ENCODE measurements at regions not wholly inside any gene's neighbourhood (a gene's known extent, or its start where the extent isn't known, plus 50 kb on each side); places are given as distances from the start of the nearest gene placed in this dataset.

GRCh38 chr1:29779146-29779545 lies 542.8 kb downstream of the PTPRU start:
- TF ChIP-seq, protein P1, sequence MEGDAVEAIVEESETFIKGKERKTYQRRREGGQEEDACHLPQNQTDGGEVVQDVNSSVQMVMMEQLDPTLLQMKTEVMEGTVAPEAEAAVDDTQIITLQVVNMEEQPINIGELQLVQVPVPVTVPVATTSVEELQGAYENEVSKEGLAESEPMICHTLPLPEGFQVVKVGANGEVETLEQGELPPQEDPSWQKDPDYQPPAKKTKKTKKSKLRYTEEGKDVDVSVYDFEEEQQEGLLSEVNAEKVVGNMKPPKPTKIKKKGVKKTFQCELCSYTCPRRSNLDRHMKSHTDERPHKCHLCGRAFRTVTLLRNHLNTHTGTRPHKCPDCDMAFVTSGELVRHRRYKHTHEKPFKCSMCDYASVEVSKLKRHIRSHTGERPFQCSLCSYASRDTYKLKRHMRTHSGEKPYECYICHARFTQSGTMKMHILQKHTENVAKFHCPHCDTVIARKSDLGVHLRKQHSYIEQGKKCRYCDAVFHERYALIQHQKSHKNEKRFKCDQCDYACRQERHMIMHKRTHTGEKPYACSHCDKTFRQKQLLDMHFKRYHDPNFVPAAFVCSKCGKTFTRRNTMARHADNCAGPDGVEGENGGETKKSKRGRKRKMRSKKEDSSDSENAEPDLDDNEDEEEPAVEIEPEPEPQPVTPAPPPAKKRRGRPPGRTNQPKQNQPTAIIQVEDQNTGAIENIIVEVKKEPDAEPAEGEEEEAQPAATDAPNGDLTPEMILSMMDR (IDR thresholded peaks at IDR 0.05; ENCODE audit: unreplicated experiment), result no peak
- H3K27me3 Mint-ChIP-seq (ENCODE audit: unreplicated experiment), result no peaks in the 10 kb centered on the region
- no peak for DNase-seq (ENCODE audit: low spot score)
- H3K4me3 Mint-ChIP-seq (ENCODE audit: unreplicated experiment), result no peak overlapping the region
- H3K27ac Mint-ChIP-seq (ENCODE audit: unreplicated experiment), result no peak overlapping the region
- no peaks in the 10 kb centered on the region for H3K36me3 Mint-ChIP-seq (ENCODE audit: low read depth, unreplicated experiment)
- H3K9me3 Mint-ChIP-seq (ENCODE audit: unreplicated experiment), result no peaks in the 10 kb centered on the region
- no peaks in the 10 kb centered on the region for H3K4me1 Mint-ChIP-seq (ENCODE audit: unreplicated experiment)

DNA sequence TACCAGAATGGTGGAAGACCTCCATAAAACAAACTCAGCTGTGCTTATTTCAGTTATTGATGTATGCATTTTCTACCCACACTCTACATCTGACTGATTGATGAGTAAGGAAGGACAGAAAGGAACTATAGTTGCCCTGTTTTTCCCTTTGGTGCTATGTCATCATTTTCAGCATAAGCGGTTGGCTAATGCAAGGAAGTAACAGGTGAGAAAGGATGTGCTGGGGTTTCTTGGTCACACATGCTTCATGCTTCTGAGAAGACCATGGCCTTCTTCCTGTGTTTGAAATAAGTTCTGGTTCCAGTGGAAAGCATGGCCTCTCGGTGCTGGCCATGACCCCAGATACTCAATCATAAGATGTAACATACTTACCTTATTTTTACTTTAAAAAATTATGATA lies 541.2 kb downstream of the PTPRU start:
- no peak for DNase-seq (ENCODE audit: low spot score)
- Mint-ChIP-seq H3K27me3 (ENCODE audit: unreplicated experiment) (no peaks in the 10 kb centered on the region), H3K36me3 (ENCODE audit: low read depth, unreplicated experiment) (no peaks in the 10 kb centered on the region), H3K9me3 (ENCODE audit: unreplicated experiment) (no peaks in the 10 kb centered on the region), H3K27ac (ENCODE audit: unreplicated experiment) (no peak overlapping the region), H3K4me1 (ENCODE audit: unreplicated experiment) (no peaks in the 10 kb centered on the region), H3K4me3 (ENCODE audit: unreplicated experiment) (no peak overlapping the region)
- TF ChIP-seq, protein P1 (IDR thresholded peaks at IDR 0.05; ENCODE audit: unreplicated experiment), result no peak

- H3K27ac Mint-ChIP-seq (ENCODE audit: unreplicated experiment), result no peak overlapping the region
- no peaks in the 10 kb centered on the region for H3K36me3 Mint-ChIP-seq (ENCODE audit: low read depth, unreplicated experiment)
- no peak overlapping the region for H3K4me3 Mint-ChIP-seq (ENCODE audit: unreplicated experiment)
- H3K9me3 Mint-ChIP-seq (ENCODE audit: unreplicated experiment), result no peaks in the 10 kb centered on the region
- H3K4me1 Mint-ChIP-seq (ENCODE audit: unreplicated experiment), result no peaks in the 10 kb centered on the region
- TF ChIP-seq, protein P1 (IDR thresholded peaks at IDR 0.05; ENCODE audit: unreplicated experiment), result no peak
- no peak for DNase-seq (ENCODE audit: low spot score)
- no peaks in the 10 kb centered on the region for H3K27me3 Mint-ChIP-seq (ENCODE audit: unreplicated experiment)
Measured at GRCh38 chr1:29774355-29774754, 538.0 kb downstream of the PTPRU start.

- Mint-ChIP-seq H3K36me3 (ENCODE audit: low read depth, unreplicated experiment) (no peaks in the 10 kb centered on the region), H3K9me3 (ENCODE audit: unreplicated experiment) (no peaks in the 10 kb centered on the region), H3K4me3 (ENCODE audit: unreplicated experiment) (no peak overlapping the region), H3K27ac (ENCODE audit: unreplicated experiment) (no peak overlapping the region), H3K27me3 (ENCODE audit: unreplicated experiment) (no peaks in the 10 kb centered on the region), H3K4me1 (ENCODE audit: unreplicated experiment) (no peaks in the 10 kb centered on the region)
- TF ChIP-seq, protein P1 (IDR thresholded peaks at IDR 0.05; ENCODE audit: unreplicated experiment), result no peak
- DNase-seq (ENCODE audit: low spot score), result no peak
Measured at GRCh38 chr1:29772584-29773100, 536.3 kb downstream of the PTPRU start.

DNA sequence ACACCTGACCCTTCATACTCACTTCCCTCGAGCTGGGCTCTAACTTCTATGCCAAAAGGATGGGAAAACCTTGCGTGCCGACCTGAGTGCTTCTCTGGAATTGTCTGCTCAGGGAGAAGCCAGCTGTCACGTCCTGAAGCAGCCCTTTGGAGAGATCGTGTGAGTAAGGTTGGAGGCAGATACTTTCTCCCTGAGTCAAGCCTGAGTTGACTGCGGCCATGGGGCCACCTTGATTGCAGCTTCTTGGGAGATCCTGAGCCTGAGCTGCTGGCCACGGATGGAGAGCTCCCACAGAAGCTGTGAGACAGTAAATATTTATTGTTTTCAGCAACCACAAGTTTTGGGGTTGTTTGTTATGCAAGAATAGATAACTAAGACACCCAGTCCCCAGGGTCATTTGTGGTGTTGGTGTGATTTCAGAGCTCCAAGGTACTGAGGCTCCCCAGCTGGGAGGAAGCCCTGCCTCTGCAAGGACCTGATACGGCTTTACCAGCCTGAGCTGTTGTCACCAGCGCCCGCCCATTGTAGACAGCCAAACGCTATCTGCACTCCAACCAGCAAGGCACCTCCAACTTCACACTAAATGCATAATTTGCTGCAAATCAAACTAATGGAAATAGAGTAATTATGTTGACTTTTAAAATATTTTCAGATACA lies 531.6 kb downstream of the PTPRU start:
- TF ChIP-seq, protein P1 (IDR thresholded peaks at IDR 0.05; ENCODE audit: unreplicated experiment), result no peak
- no peak for DNase-seq (ENCODE audit: low spot score)
- Mint-ChIP-seq H3K4me1 (ENCODE audit: unreplicated experiment) (no peaks in the 10 kb centered on the region), H3K4me3 (ENCODE audit: unreplicated experiment) (no peak overlapping the region), H3K9me3 (ENCODE audit: unreplicated experiment) (no peaks in the 10 kb centered on the region), H3K27ac (ENCODE audit: unreplicated experiment) (no peak overlapping the region), H3K36me3 (ENCODE audit: low read depth, unreplicated experiment) (no peaks in the 10 kb centered on the region), H3K27me3 (ENCODE audit: unreplicated experiment) (no peaks in the 10 kb centered on the region)

Measured in endothelial cell (in vitro differentiated cells).